ENCODE measurements at regions not wholly inside any gene's neighbourhood (a gene's known extent, or its start where the extent isn't known, plus 50 kb on each side); places are given as distances from the start of the nearest gene placed in this dataset.

DNA sequence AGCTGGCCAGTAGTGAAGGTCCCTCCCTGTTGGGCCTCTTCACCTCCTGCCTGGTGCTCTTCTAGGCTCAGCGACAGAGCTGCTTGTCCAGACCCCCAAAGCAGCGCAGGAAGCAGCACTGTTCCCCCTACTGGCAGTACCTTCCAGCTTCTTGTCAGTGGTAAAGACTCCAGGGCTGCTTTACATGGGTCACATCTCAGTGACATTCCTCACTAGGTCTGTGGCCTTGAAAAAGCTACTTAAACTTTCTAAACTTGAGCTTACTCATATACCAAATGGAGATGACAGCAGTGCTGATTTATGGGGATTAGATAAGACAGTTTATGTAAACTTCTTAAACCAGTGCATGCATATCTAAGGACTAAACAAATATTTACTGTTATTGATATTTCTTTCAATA, 117.3 kb downstream of the FAT4 start:
- Mint-ChIP-seq H3K4me1 (peaks cover 16% of the 10 kb centered on the region), H3K4me3 (no peak overlapping the region), H3K27me3 (ENCODE audit: low read depth) (no peaks in the 10 kb centered on the region), H3K36me3 (peaks cover 17% of the 10 kb centered on the region), H3K27ac (no peak overlapping the region), H3K9me3 (peaks cover 4% of the 10 kb centered on the region)
- TF ChIP-seq CTCF (IDR thresholded peaks at IDR 0.05; ENCODE audit: unreplicated experiment) = no peak
- DNase-seq (ENCODE audit: low spot score in 2 of 2, unreplicated experiment in 2 of 2) = no peak

DNA sequence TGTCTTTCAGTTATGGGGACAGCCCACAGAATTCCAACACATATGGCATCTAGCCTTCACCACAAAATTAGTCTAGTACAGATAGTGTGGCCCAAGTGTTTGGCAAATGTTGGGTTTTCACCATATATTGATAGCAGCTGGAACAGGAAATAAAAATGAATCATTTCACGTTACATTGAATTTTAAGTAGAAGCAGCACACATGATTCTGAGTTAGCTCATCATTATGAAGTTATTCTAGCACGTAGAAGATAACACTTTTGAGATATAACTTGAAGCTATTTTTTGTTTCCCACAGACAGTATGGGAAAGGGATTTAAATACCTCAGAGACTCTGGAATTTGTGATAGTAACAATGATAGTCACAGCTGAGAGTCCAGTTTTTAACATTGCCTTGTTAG, 118.7 kb downstream of the FAT4 start:
- Mint-ChIP-seq H3K27me3 (ENCODE audit: low read depth) (no peaks in the 10 kb centered on the region), H3K9me3 (peaks cover 4% of the 10 kb centered on the region), H3K4me3 (no peak overlapping the region), H3K27ac (peak overlapping the region; percentile 18), H3K4me1 (peaks cover 13% of the 10 kb centered on the region), H3K36me3 (peaks cover 16% of the 10 kb centered on the region)
- DNase-seq (ENCODE audit: low spot score in 2 of 2, unreplicated experiment in 2 of 2) = no peak
- TF ChIP-seq CTCF (IDR thresholded peaks at IDR 0.05; ENCODE audit: unreplicated experiment) = no peak

DNA sequence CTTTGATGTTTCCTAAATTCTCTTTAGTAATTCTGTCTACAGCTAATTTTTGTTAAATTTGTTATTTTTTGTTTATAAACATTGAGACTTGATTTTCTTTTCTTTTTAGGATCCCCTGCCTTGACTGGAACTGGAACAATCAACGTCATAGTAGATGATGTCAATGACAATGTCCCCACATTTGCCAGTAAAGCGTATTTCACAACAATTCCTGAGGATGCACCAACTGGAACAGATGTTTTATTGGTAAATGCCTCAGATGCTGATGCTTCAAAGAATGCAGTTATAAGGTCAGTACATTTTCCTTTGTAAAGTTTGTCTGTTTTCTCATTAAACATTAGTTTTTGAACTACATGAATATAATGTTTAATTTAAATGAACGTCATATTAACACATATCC, 119.4 kb downstream of the FAT4 start:
- H3K27ac Mint-ChIP-seq = no peak overlapping the region
- no peak overlapping the region for H3K4me3 Mint-ChIP-seq
- TF ChIP-seq CTCF (IDR thresholded peaks at IDR 0.05; ENCODE audit: unreplicated experiment) = no peak
- H3K4me1 Mint-ChIP-seq = peaks cover 11% of the 10 kb centered on the region
- no peak for DNase-seq (ENCODE audit: low spot score in 2 of 2, unreplicated experiment in 2 of 2)
- peaks cover 4% of the 10 kb centered on the region for H3K9me3 Mint-ChIP-seq
- H3K27me3 Mint-ChIP-seq (ENCODE audit: low read depth) = no peaks in the 10 kb centered on the region
- peaks cover 18% of the 10 kb centered on the region for H3K36me3 Mint-ChIP-seq

DNA sequence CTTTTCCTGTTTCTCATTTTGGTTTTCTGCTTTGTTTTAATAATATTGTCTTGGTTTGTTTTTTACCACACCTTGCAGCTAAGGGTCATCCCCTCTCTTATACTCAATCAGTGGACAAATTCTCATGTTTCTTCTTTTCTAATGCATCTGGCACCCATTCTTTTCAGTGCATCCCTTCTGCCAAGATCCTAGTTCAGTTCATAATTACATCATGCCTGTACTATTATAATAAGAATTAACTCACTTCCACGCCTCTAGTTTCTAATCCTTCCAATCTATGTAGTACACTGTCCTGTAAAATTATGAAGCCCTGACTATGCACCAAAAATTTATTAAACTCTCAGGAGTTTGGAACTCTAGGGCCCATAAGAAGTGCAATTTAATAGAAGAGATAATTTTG, 126.1 kb downstream of the FAT4 start:
- Mint-ChIP-seq H3K9me3 (no peaks in the 10 kb centered on the region), H3K4me3 (no peak overlapping the region), H3K36me3 (peaks cover 8% of the 10 kb centered on the region), H3K27ac (no peak overlapping the region), H3K4me1 (no peaks in the 10 kb centered on the region), H3K27me3 (ENCODE audit: low read depth) (no peaks in the 10 kb centered on the region)
- no peak for TF ChIP-seq CTCF (IDR thresholded peaks at IDR 0.05; ENCODE audit: unreplicated experiment)
- DNase-seq (ENCODE audit: low spot score in 2 of 2, unreplicated experiment in 2 of 2) = no peak

DNA sequence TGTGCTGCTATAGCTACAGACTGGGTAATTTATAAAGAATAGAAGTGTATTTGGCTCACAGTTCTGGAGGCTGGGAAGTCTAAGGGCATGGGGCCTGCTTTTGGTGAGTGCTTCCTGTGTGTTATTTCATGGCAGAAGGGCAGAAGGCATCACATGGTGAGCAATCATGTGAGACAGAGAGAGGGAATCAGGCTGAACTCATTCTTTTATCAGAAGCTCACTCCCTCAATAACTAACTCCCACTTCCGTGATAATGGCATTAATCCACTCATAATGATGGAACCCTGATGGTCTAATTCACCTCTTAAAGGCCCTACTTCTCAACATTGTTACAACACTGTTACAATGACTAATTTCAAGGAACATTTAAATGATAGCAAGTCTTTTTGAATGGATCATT, 129.4 kb downstream of the FAT4 start:
- Mint-ChIP-seq H3K4me1 (no peaks in the 10 kb centered on the region), H3K9me3 (peaks cover 9% of the 10 kb centered on the region), H3K27me3 (ENCODE audit: low read depth) (no peaks in the 10 kb centered on the region), H3K36me3 (peaks cover 13% of the 10 kb centered on the region), H3K27ac (no peak overlapping the region), H3K4me3 (no peak overlapping the region)
- no peak for DNase-seq (ENCODE audit: low spot score in 2 of 2, unreplicated experiment in 2 of 2)
- TF ChIP-seq CTCF (IDR thresholded peaks at IDR 0.05; ENCODE audit: unreplicated experiment) = no peak

- peaks cover 23% of the 10 kb centered on the region for H3K36me3 Mint-ChIP-seq
- H3K27me3 Mint-ChIP-seq (ENCODE audit: low read depth) = no peaks in the 10 kb centered on the region
- no peak for TF ChIP-seq CTCF (IDR thresholded peaks at IDR 0.05; ENCODE audit: unreplicated experiment)
- peaks cover 14% of the 10 kb centered on the region for H3K9me3 Mint-ChIP-seq
- no peak overlapping the region for H3K27ac Mint-ChIP-seq
- no peak overlapping the region for H3K4me3 Mint-ChIP-seq
- DNase-seq (ENCODE audit: low spot score in 2 of 2, unreplicated experiment in 2 of 2) = no peak
- no peaks in the 10 kb centered on the region for H3K4me1 Mint-ChIP-seq
Observed at GRCh38 chr4:125445525-125445924, 130.8 kb downstream of the FAT4 start.
